ENCODE measurements at regions not wholly inside any gene's neighbourhood (a gene's known extent, or its start where the extent isn't known, plus 50 kb on each side); places are given as distances from the start of the nearest gene placed in this dataset.

GRCh38 chr4:12595489-12595888, 888.7 kb downstream of the RAB28 start:
- TF ChIP-seq TAF1 (conservative IDR thresholded peaks at IDR 0.05) (no peak), CTCF (IDR thresholded peaks at IDR 0.05; ENCODE audit: low read depth, low read length, missing input control) (no peak), ATF3 (IDR thresholded peaks at IDR 0.05) (no peak), JUND (IDR thresholded peaks at IDR 0.05) (no peak), GABPA (IDR thresholded peaks at IDR 0.05 in 1 of 2, conservative IDR thresholded peaks at IDR 0.05 in 1 of 2) (no peak), RAD21 (IDR thresholded peaks at IDR 0.05) (no peak), YY1 (IDR thresholded peaks at IDR 0.05) (no peak), NR2F2 (IDR thresholded peaks at IDR 0.05) (no peak)
